IMR-90 (cell line): ENCODE measurements at regions not wholly inside any gene's neighbourhood (a gene's known extent, or its start where the extent isn't known, plus 50 kb on each side); places are given as distances from the start of the nearest gene placed in this dataset.

Source experiments
- ATAC-seq: fragments of 200-7000 bp; cut with Tn5 transposase; 2 replicates; pipeline ENCODE4 v1.9.1; 2020; ENCODE audit warnings: low read depth, mild to moderate bottlenecking, moderate library complexity
- BruUV-seq: library from RNA; stranded (reverse); fragments of 400-500 nt; replicated peaks from 2 replicates; lab custom pipeline; 2021; lab: Mats Ljungman, UMichigan
- CTCF ChIA-PET: fragments of 300-600 bp; formaldehyde crosslinking; extraction: SDS; loops from one replicate; lab custom pipeline; 2021; ENCODE audit warnings: antibody characterized with exemption; lab: Yijun Ruan, JAX
- POLR2A ChIA-PET: fragments of 300-600 bp; sonication (Branson Sonifier 250); formaldehyde crosslinking; loops from one replicate; lab custom pipeline; 2022; ENCODE audit warnings: antibody characterized with exemption; ENCODE audit not compliant: unreplicated experiment; lab: Charles Lee
- DNase-seq: peaks from one replicate; pipeline ENCODE4 v3.0.0; 2013
- H2AFZ ChIP-seq: replicated peaks from 2 replicates; pipeline ENCODE3; 2013; ENCODE audit warnings: low read length, mild to moderate bottlenecking; ENCODE audit not compliant: poor library complexity
- H2AK5ac ChIP-seq: 2 replicates; pipeline ENCODE4 v1.6.1; 2013; ENCODE audit warnings: low read depth, low read length, inconsistent platforms
- H2AK9ac ChIP-seq: replicated peaks from 2 replicates; pipeline ENCODE3; 2013; ENCODE audit warnings: mild to moderate bottlenecking, low read depth, low read length, moderate library complexity; ENCODE audit not compliant: poor library complexity
- H2BK120ac ChIP-seq: 2 replicates; pipeline ENCODE4 v1.6.1; 2013; ENCODE audit warnings: low read depth, low read length, inconsistent platforms
- H2BK15ac ChIP-seq: 3 replicates; pipeline ENCODE4 v1.6.1; 2013; ENCODE audit warnings: low read depth, low read length, inconsistent platforms
- H2BK20ac ChIP-seq: 2 replicates; pipeline ENCODE4 v1.6.1; 2013; ENCODE audit warnings: low read depth, mild to moderate bottlenecking, inconsistent platforms, low read length, moderate library complexity
- H2BK5ac ChIP-seq: 2 replicates; pipeline ENCODE4 v1.6.1; 2013; ENCODE audit warnings: mild to moderate bottlenecking, low read depth, low read length, inconsistent platforms; ENCODE audit not compliant: poor library complexity, severe bottlenecking
- H3K14ac ChIP-seq: replicated peaks from 2 replicates; pipeline ENCODE4 v1.6.1; 2013; ENCODE audit warnings: low read depth, low read length, inconsistent platforms
- H3K18ac ChIP-seq: 2 replicates; pipeline ENCODE4 v1.6.1; 2013; ENCODE audit warnings: low read depth, low read length, control low read depth
- H3K23ac ChIP-seq: 2 replicates; pipeline ENCODE4 v1.6.1; 2013; ENCODE audit warnings: low read depth, low read length, inconsistent platforms
- H3K27ac ChIP-seq: 2 replicates; pipeline ENCODE4 v1.5.1; 2013; ENCODE audit warnings: mild to moderate bottlenecking, control low read depth, low read length; ENCODE audit not compliant: insufficient read depth
- H3K27me3 ChIP-seq: 2 replicates; pipeline ENCODE4 v1.6.1; 2013; ENCODE audit warnings: low read length; ENCODE audit not compliant: control insufficient read depth, insufficient read depth
- H3K36me3 ChIP-seq: 2 replicates; pipeline ENCODE4 v1.6.1; 2013; ENCODE audit warnings: low read length, mixed read lengths; ENCODE audit not compliant: control insufficient read depth, insufficient read depth
- H3K4ac ChIP-seq: 2 replicates; pipeline ENCODE4 v1.6.1; 2013; ENCODE audit warnings: low read depth, low read length, inconsistent platforms
- H3K4me1 ChIP-seq: 2 replicates; pipeline ENCODE4 v1.6.1; 2013; ENCODE audit warnings: low read length, mixed read lengths; ENCODE audit not compliant: control insufficient read depth, insufficient read depth
- H3K4me2 ChIP-seq: 2 replicates; pipeline ENCODE4 v1.6.1; 2013; ENCODE audit warnings: low read depth, mild to moderate bottlenecking, control low read depth, low read length, moderate library complexity
- H3K4me3 ChIP-seq: 2 replicates; pipeline ENCODE4 v1.5.1; 2013; ENCODE audit warnings: low read depth, mild to moderate bottlenecking, control low read depth, low read length, moderate library complexity; ENCODE audit not compliant: insufficient read depth
- H3K56ac ChIP-seq: 2 replicates; pipeline ENCODE4 v1.6.1; 2013; ENCODE audit warnings: low read length, inconsistent platforms; ENCODE audit not compliant: insufficient read depth; ENCODE audit errors: extremely low read depth
- H3K79me1 ChIP-seq, 2 experiments: 2 replicates each; pipeline ENCODE4 v1.6.1; 2013; ENCODE audit warnings: low read length in 2 of 2, inconsistent platforms in 1 of 2, low read depth in 1 of 2
- H3K9ac ChIP-seq: 2 replicates; pipeline ENCODE4 v1.6.1; 2013; ENCODE audit warnings: low read depth, low read length, control low read depth
- H3K9me1 ChIP-seq: 2 replicates; pipeline ENCODE4 v1.6.1; 2013; ENCODE audit warnings: low read length, inconsistent platforms; ENCODE audit not compliant: insufficient read depth
- H3K9me3 ChIP-seq: 2 replicates; pipeline ENCODE4 v1.6.1; 2013; ENCODE audit warnings: low read length; ENCODE audit not compliant: control insufficient read depth, insufficient read depth
- H4K20me1 ChIP-seq: 2 replicates; pipeline ENCODE4 v1.6.1; 2013; ENCODE audit warnings: low read length, inconsistent platforms; ENCODE audit not compliant: insufficient read depth
- H4K5ac ChIP-seq: 2 replicates; pipeline ENCODE4 v1.6.1; 2013; ENCODE audit warnings: mild to moderate bottlenecking, low read depth, low read length, control low read depth
- H4K8ac ChIP-seq, 2 experiments: 2 replicates each; pipeline ENCODE4 v1.6.1; 2013; ENCODE audit warnings: low read depth in 2 of 2, low read length in 2 of 2, control low read depth in 1 of 2, inconsistent platforms in 1 of 2
- H4K91ac ChIP-seq: 2 replicates; pipeline ENCODE4 v1.6.1; 2013; ENCODE audit warnings: low read depth, low read length, inconsistent platforms; ENCODE audit not compliant: insufficient read depth
- CEBPB ChIP-seq: IDR thresholded peaks from 2 replicates; pipeline ENCODE4 v1.6.1; 2012; ENCODE audit warnings: low read depth, low read length, improper control_type of control experiment
- CHD1 ChIP-seq: IDR thresholded peaks from 2 replicates; pipeline ENCODE4 v1.6.1; 2012; ENCODE audit warnings: low read depth, low read length, improper control_type of control experiment
- MAZ ChIP-seq: IDR thresholded peaks from 2 replicates; pipeline ENCODE4 v1.6.1; 2012; ENCODE audit warnings: low read depth, mild to moderate bottlenecking, low read length, improper control_type of control experiment, moderate library complexity, borderline replicate concordance
- MXI1 ChIP-seq: IDR thresholded peaks from 2 replicates; pipeline ENCODE4 v1.6.1; 2012; ENCODE audit warnings: low read depth, mild to moderate bottlenecking, low read length, moderate library complexity, borderline replicate concordance
- RAD21 ChIP-seq: IDR thresholded peaks from 2 replicates; pipeline ENCODE4 v1.6.1; 2012; ENCODE audit warnings: low read length, improper control_type of control experiment
- RCOR1 ChIP-seq: IDR thresholded peaks from 2 replicates; pipeline ENCODE4 v1.6.1; 2012; ENCODE audit warnings: mild to moderate bottlenecking, low read length, improper control_type of control experiment; ENCODE audit not compliant: insufficient replicate concordance
- RFX5 ChIP-seq: IDR thresholded peaks from 2 replicates; pipeline ENCODE4 v1.8.0; 2012; ENCODE audit warnings: low read depth, mild to moderate bottlenecking, low read length, moderate library complexity
- SMC3 ChIP-seq: fragments of 150-350 bp; IDR thresholded peaks from 2 replicates; pipeline ENCODE4 v1.6.1; 2016; ENCODE audit warnings: low read depth, mild to moderate bottlenecking, antibody characterized with exemption, low read length, moderate library complexity
- dilution Hi-C: fragments of 300-500 bp; cut with HindIII; formaldehyde crosslinking; loops from one replicate; pipeline ENCODE4 v1.14.3; 2018; ENCODE audit warnings: low sequenced_read_pairs; ENCODE audit not compliant: unreplicated experiment
- in situ Hi-C: fragments of 300-500 bp; cut with MboI; formaldehyde crosslinking; loops from 3 replicates; pipeline ENCODE4 v1.14.3; 2019; ENCODE audit warnings: low sequenced_read_pairs, inconsistent platforms, mixed read lengths
- intact Hi-C: fragments of 100-400 bp; cut with micrococcal nuclease; formaldehyde crosslinking; loops from 2 replicates; pipeline ENCODE4 v1.10.0; 2022
- TF ChIP-seq, protein P1 (sequence below): fragments of 150-350 bp; IDR thresholded peaks from 2 replicates; pipeline ENCODE4 v1.6.1; 2017; ENCODE audit warnings: mild to moderate bottlenecking, antibody characterized with exemption, low read length, low read depth
- TF ChIP-seq, protein P2 (sequence below): fragments of 150-350 bp; IDR thresholded peaks from 2 replicates; pipeline ENCODE4 v1.6.1; 2016; ENCODE audit warnings: low read depth, mild to moderate bottlenecking, low read length, moderate library complexity, borderline replicate concordance
- TF ChIP-seq, protein P3 (sequence below): conservative IDR thresholded peaks from 2 replicates; pipeline ENCODE4 v1.5.1; 2012; ENCODE audit warnings: mild to moderate bottlenecking, low read depth, low read length, improper control_type of control experiment

DNA sequence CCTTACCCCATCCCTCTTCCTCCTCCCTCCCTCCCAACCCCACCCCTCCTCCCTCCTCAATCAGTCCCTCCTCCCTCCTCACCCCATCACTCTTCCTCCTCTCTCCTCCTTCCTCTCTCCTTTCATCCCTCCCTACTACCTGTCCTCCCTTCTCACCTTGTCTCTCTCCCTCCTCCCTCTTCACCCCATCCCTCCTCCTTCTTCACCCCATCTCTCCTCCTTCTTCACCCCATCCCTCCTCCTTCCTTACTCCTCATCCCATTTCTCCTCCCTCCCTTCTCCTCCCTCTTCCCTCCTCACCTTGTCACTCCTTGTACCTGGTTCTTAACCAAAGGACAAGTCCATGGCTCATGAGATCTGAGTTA, 222.4 kb downstream of the TTLL2 start:
- Histone ChIP-seq H4K20me1 (no peaks in the 10 kb centered on the region), H3K4ac (no peak overlapping the region), H2BK15ac (no peak overlapping the region), H3K36me3 (no peaks in the 10 kb centered on the region), H3K9me1 (no peaks in the 10 kb centered on the region), H4K91ac (no peak overlapping the region), H3K9ac (no peak overlapping the region), H2BK120ac (no peak overlapping the region), H4K8ac (no peak overlapping the region), H3K9me3 (peaks cover 41% of the 10 kb centered on the region), H3K27me3 (no peaks in the 10 kb centered on the region), H2AK5ac (no peak overlapping the region), H3K79me1 (no peaks in the 10 kb centered on the region), H3K18ac (no peak overlapping the region), H3K27ac (no peak overlapping the region), H3K4me1 (no peaks in the 10 kb centered on the region), H4K5ac (no peak overlapping the region), H3K14ac (no peak overlapping the region), H3K4me2 (no peak overlapping the region), H3K56ac (no peak overlapping the region), H2AK9ac (no peak overlapping the region), H2BK5ac (no peak overlapping the region), H2BK20ac (no peak overlapping the region), H3K4me3 (no peak overlapping the region), H3K23ac (no peak overlapping the region), H2AFZ (no peak overlapping the region)
- no peak for DNase-seq
- ChIA-PET POLR2A (no interaction called here), CTCF (no interaction called here)
- TF ChIP-seq MXI1 (no peak), MAZ (no peak), RCOR1 (no peak), CHD1 (no peak), CEBPB (no peak), RFX5 (no peak), RAD21 (no peak), SMC3 (no peak)
- TF ChIP-seq, protein P1, sequence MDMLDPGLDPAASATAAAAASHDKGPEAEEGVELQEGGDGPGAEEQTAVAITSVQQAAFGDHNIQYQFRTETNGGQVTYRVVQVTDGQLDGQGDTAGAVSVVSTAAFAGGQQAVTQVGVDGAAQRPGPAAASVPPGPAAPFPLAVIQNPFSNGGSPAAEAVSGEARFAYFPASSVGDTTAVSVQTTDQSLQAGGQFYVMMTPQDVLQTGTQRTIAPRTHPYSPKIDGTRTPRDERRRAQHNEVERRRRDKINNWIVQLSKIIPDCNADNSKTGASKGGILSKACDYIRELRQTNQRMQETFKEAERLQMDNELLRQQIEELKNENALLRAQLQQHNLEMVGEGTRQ = no peak
- TF ChIP-seq, protein P2, sequence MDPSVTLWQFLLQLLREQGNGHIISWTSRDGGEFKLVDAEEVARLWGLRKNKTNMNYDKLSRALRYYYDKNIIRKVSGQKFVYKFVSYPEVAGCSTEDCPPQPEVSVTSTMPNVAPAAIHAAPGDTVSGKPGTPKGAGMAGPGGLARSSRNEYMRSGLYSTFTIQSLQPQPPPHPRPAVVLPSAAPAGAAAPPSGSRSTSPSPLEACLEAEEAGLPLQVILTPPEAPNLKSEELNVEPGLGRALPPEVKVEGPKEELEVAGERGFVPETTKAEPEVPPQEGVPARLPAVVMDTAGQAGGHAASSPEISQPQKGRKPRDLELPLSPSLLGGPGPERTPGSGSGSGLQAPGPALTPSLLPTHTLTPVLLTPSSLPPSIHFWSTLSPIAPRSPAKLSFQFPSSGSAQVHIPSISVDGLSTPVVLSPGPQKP = no peak
- TF ChIP-seq, protein P3, sequence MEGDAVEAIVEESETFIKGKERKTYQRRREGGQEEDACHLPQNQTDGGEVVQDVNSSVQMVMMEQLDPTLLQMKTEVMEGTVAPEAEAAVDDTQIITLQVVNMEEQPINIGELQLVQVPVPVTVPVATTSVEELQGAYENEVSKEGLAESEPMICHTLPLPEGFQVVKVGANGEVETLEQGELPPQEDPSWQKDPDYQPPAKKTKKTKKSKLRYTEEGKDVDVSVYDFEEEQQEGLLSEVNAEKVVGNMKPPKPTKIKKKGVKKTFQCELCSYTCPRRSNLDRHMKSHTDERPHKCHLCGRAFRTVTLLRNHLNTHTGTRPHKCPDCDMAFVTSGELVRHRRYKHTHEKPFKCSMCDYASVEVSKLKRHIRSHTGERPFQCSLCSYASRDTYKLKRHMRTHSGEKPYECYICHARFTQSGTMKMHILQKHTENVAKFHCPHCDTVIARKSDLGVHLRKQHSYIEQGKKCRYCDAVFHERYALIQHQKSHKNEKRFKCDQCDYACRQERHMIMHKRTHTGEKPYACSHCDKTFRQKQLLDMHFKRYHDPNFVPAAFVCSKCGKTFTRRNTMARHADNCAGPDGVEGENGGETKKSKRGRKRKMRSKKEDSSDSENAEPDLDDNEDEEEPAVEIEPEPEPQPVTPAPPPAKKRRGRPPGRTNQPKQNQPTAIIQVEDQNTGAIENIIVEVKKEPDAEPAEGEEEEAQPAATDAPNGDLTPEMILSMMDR = no peak
- intact Hi-C loops (no loop called here), dilution Hi-C loops (no loop called here), in situ Hi-C loops (no loop called here)
- BruUV-seq = no TSS peak
- ATAC-seq = no peak
